ENCODE measurements at regions not wholly inside any gene's neighbourhood (a gene's known extent, or its start where the extent isn't known, plus 50 kb on each side); places are given as distances from the start of the nearest gene placed in this dataset. TPM values are rescaled to one million over a fixed set of nuclear protein-coding genes. Genes with fewer than 3 reads are reported as not detected.
"Not testable (repeated sequence)": the region's sequence is repeated elsewhere in the genome, so short reads cannot be mapped to it uniquely, and the experiment has no call there.

DNA sequence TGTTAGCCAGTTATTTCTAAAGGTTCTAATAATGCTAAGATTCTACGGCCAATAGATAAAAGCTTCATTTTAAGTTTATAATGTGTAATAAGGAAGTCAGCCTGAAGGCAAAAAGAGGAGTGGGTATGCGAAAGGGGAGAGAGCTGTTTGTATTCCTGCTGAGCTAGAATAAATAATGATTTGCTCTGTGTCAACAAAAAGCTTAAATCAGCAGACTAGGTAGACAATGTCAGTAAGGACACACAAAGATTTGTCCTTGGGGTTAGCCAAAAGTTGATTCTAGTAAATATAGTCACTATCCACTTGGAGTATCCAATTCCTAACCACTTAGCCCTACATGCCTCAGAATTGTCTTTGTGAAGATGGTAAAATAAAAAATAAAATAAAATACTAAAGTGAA is 90.3 kb upstream of the GRIA3 start:
- intact Hi-C loops (cut with micrococcal nuclease) = no loop called here
- no peak for ATAC-seq
- H3K27ac Mint-ChIP-seq = no peak overlapping the region
- ChIA-PET POLR2A (no interaction called here), CTCF (no interaction called here)
- TF ChIP-seq, protein P1, sequence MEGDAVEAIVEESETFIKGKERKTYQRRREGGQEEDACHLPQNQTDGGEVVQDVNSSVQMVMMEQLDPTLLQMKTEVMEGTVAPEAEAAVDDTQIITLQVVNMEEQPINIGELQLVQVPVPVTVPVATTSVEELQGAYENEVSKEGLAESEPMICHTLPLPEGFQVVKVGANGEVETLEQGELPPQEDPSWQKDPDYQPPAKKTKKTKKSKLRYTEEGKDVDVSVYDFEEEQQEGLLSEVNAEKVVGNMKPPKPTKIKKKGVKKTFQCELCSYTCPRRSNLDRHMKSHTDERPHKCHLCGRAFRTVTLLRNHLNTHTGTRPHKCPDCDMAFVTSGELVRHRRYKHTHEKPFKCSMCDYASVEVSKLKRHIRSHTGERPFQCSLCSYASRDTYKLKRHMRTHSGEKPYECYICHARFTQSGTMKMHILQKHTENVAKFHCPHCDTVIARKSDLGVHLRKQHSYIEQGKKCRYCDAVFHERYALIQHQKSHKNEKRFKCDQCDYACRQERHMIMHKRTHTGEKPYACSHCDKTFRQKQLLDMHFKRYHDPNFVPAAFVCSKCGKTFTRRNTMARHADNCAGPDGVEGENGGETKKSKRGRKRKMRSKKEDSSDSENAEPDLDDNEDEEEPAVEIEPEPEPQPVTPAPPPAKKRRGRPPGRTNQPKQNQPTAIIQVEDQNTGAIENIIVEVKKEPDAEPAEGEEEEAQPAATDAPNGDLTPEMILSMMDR (IDR thresholded peaks at IDR 0.05) = no peak
- H3K27me3 Mint-ChIP-seq = no peaks in the 10 kb centered on the region
- H3K4me1 Mint-ChIP-seq (ENCODE audit: low read depth) = no peaks in the 10 kb centered on the region
- H3K36me3 Mint-ChIP-seq (ENCODE audit: low read depth) = no peaks in the 10 kb centered on the region
- DNase-seq = no peak
- H3K9me3 Mint-ChIP-seq = no peaks in the 10 kb centered on the region
- H3K4me3 Mint-ChIP-seq = no peak overlapping the region

DNA sequence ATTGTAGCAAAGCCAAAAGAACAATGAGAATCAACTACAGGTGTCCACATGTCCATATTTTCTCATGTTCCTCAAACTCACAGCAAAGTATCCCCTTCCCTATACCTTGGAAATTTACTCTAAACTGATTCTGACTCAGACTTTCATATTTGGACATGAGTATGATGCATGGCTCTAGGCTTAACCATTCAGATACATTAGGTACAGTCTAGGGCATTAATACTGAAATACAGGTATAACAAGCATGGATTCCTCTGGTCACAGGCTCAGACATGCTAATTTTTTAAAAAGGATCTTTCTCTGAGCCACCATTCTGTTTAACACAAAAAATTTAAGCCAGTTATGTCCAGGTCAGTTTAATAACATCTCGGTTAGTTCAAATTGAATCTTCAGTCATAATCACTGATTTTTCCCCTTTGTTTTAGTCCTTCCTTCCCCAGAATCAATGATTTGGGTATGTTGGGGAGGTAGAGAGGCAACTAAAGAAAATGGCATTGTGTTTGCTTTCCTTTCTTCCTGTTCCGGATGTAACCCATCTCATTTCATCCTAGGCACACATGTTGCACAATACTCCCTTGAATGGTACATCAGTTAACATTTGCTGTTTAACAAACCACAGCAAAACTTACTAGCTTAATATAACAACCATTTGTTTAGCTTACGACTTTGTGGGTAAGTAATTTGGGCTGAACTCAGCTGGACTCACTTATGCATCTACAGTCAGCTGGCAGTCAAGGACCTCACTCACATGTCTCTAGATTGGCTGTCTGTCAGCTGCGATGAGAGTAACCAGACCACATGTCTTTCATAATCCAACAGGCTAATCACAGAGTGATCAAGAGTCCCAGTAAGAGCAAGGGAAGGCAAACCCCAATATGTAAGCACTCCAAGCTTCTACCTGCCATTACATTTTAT is 75.3 kb upstream of the GRIA3 start:
- Mint-ChIP-seq H3K36me3 (ENCODE audit: low read depth) (no peaks in the 10 kb centered on the region), H3K27ac (no peak overlapping the region), H3K4me1 (ENCODE audit: low read depth) (no peaks in the 10 kb centered on the region), H3K4me3 (no peak overlapping the region), H3K27me3 (no peaks in the 10 kb centered on the region), H3K9me3 (no peaks in the 10 kb centered on the region)
- ATAC-seq (no peak), DNase-seq (no peak)
- intact Hi-C loops (cut with micrococcal nuclease) = no loop called here
- ChIA-PET CTCF (no interaction called here), POLR2A (no interaction called here)
- TF ChIP-seq, protein P1 (IDR thresholded peaks at IDR 0.05) = no peak

DNA sequence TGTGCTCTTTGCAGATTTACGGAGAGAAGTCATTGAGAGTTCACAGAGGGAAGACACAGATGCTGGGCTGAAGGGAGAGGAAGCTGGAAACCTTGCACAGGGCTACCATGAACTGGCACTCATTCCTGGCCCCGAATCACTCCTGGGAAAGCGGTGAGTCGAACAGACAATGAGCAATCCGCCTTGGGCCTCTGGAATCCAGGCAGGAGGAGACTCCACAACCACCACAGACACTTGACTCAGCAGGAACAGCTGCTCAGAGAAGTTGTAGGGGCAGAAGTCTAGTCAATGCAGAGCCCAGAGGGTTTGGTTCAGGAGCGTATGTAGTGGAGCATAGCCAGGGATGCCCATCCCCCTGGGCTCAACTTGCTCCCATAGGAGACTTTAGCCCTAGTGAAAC is 62.8 kb upstream of the GRIA3 start:
- TF ChIP-seq, protein P1 (IDR thresholded peaks at IDR 0.05) = no peak
- Mint-ChIP-seq H3K4me1 (ENCODE audit: low read depth) (no peaks in the 10 kb centered on the region), H3K9me3 (no peaks in the 10 kb centered on the region), H3K36me3 (ENCODE audit: low read depth) (no peaks in the 10 kb centered on the region), H3K27ac (no peak overlapping the region), H3K27me3 (no peaks in the 10 kb centered on the region), H3K4me3 (no peak overlapping the region)
- no peak for ATAC-seq
- POLR2A ChIA-PET = no interaction called here
- no peak for DNase-seq
- CTCF ChIA-PET = no interaction called here
- intact Hi-C loops (cut with micrococcal nuclease) = no loop called here

GRCh38 chrX:123129805-123130204 is 54.3 kb upstream of the GRIA3 start:
- POLR2A ChIA-PET; H3K27me3 Mint-ChIP-seq; H3K36me3 Mint-ChIP-seq (ENCODE audit: low read depth); H3K9me3 Mint-ChIP-seq; ATAC-seq; intact Hi-C loops (cut with micrococcal nuclease); H3K27ac Mint-ChIP-seq; H3K4me1 Mint-ChIP-seq (ENCODE audit: low read depth); CTCF ChIA-PET; H3K4me3 Mint-ChIP-seq; DNase-seq: not testable (repeated sequence)

Small RNA genes lying in the stretch of these regions (microRNA-seq; reads per million reads assigned to microRNA genes)
- not detected for gene MIR3672 (ENCODE audit: borderline microRNAs expressed, borderline replicate concordance)

Measured in activated CD8-positive, alpha-beta T cell treated with anti-CD3 and anti-CD28 coated beads for 36 hours (primary cell).